ES-I3 (cell line): ENCODE measurements at regions not wholly inside any gene's neighbourhood (a gene's known extent, or its start where the extent isn't known, plus 50 kb on each side); places are given as distances from the start of the nearest gene placed in this dataset.
"Not testable (repeated sequence)": the region's sequence is repeated elsewhere in the genome, so short reads cannot be mapped to it uniquely, and the experiment has no call there.

Source experiments
- H3K36me3 ChIP-seq: 2 replicates; pipeline ENCODE4 v1.6.1; 2013; ENCODE audit warnings: mild to moderate bottlenecking, low read length, control low read depth, moderate library complexity; ENCODE audit not compliant: insufficient read depth
- H3K4me1 ChIP-seq: 2 replicates; pipeline ENCODE4 v1.6.1; 2013; ENCODE audit warnings: mild to moderate bottlenecking, control low read depth, low read length; ENCODE audit not compliant: insufficient read depth
- H3K9ac ChIP-seq: 2 replicates; pipeline ENCODE4 v1.6.1; 2013; ENCODE audit warnings: low read depth, mild to moderate bottlenecking, low read length, moderate library complexity
- H3K9me3 ChIP-seq: 2 replicates; pipeline ENCODE4 v1.6.1; 2013; ENCODE audit warnings: mild to moderate bottlenecking, low read length, moderate library complexity; ENCODE audit not compliant: control insufficient read depth, insufficient read depth

- Histone ChIP-seq H3K4me1 (no peaks in the 10 kb centered on the region; the same call in 1 of the 2 replicates), H3K36me3 (no peaks in the 10 kb centered on the region), H3K9ac (peak overlapping the region; percentile 46; the same call in 1 of the 2 replicates), H3K9me3 (no peaks in the 10 kb centered on the region)
Measured at GRCh38 chr13:24931450-24932251, 164.3 kb upstream of the PABPC3 start.

GRCh38 chr13:24933106-24934023, 162.6 kb upstream of the PABPC3 start:
- H3K4me1 ChIP-seq, H3K9me3 ChIP-seq, H3K9ac ChIP-seq, H3K36me3 ChIP-seq: not testable (repeated sequence)

- not testable (repeated sequence) for H3K9ac ChIP-seq, H3K4me1 ChIP-seq, H3K36me3 ChIP-seq, H3K9me3 ChIP-seq
Measured at GRCh38 chr13:24934024-24934385, 161.9 kb upstream of the PABPC3 start.

- Histone ChIP-seq H3K4me1 (no peaks in the 10 kb centered on the region; the same call in 1 of the 2 replicates), H3K9me3 (no peaks in the 10 kb centered on the region), H3K9ac (no peak overlapping the region), H3K36me3 (no peaks in the 10 kb centered on the region)
Measured at GRCh38 chr13:24938966-24939365, 157.0 kb upstream of the PABPC3 start.

GRCh38 chr13:24941023-24941713, 154.8 kb upstream of the PABPC3 start:
- not testable (repeated sequence) for H3K9ac ChIP-seq

GRCh38 chr13:24943136-24943535, 152.8 kb upstream of the PABPC3 start:
- no peaks in the 10 kb centered on the region for H3K9me3 ChIP-seq
- no peaks in the 10 kb centered on the region for H3K36me3 ChIP-seq
- H3K9ac ChIP-seq, result no peak overlapping the region
- no peaks in the 10 kb centered on the region for H3K4me1 ChIP-seq

More at GRCh38 chr13:24941023-24941713, 154.8 kb upstream of the PABPC3 start:
- not testable (repeated sequence) for H3K9me3 ChIP-seq, H3K36me3 ChIP-seq, H3K4me1 ChIP-seq

GRCh38 chr13:24944073-24944472, 151.9 kb upstream of the PABPC3 start:
- not testable (repeated sequence) for H3K9ac ChIP-seq, H3K9me3 ChIP-seq, H3K36me3 ChIP-seq, H3K4me1 ChIP-seq

- not testable (repeated sequence) for H3K9ac ChIP-seq, H3K36me3 ChIP-seq, H3K9me3 ChIP-seq, H3K4me1 ChIP-seq
Measured at GRCh38 chr13:24948977-24949376, 147.0 kb upstream of the PABPC3 start.

GRCh38 chr13:24950611-24951010, 145.3 kb upstream of the PABPC3 start:
- H3K36me3 ChIP-seq, H3K9me3 ChIP-seq, H3K9ac ChIP-seq, H3K4me1 ChIP-seq: not testable (repeated sequence)

- peak overlapping the region; percentile 31; the same call in 1 of the 2 replicates for H3K9ac ChIP-seq
- H3K9me3 ChIP-seq, H3K4me1 ChIP-seq, H3K36me3 ChIP-seq: not testable (repeated sequence)
Measured at GRCh38 chr13:24967970-24968369, 128.0 kb upstream of the PABPC3 start.

GRCh38 chr13:24968416-24968815, 127.5 kb upstream of the PABPC3 start:
- peak overlapping the region; percentile 31; the same call in 1 of the 2 replicates for H3K9ac ChIP-seq
- H3K4me1 ChIP-seq, H3K36me3 ChIP-seq, H3K9me3 ChIP-seq: not testable (repeated sequence)

- not testable (repeated sequence) for H3K36me3 ChIP-seq, H3K9me3 ChIP-seq, H3K9ac ChIP-seq, H3K4me1 ChIP-seq
Measured at GRCh38 chr13:24973102-24973501, 122.8 kb upstream of the PABPC3 start.

GRCh38 chr13:24981181-24981803, 114.6 kb upstream of the PABPC3 start:
- H3K4me1 ChIP-seq, H3K9me3 ChIP-seq, H3K9ac ChIP-seq, H3K36me3 ChIP-seq: not testable (repeated sequence)

- H3K9me3 ChIP-seq, result no peaks in the 10 kb centered on the region
- H3K36me3 ChIP-seq, result no peaks in the 10 kb centered on the region
- no peaks in the 10 kb centered on the region for H3K4me1 ChIP-seq
- no peak overlapping the region for H3K9ac ChIP-seq
Measured at GRCh38 chr13:24982333-24982999, 113.5 kb upstream of the PABPC3 start.
